ENCODE measurements at regions not wholly inside any gene's neighbourhood (a gene's known extent, or its start where the extent isn't known, plus 50 kb on each side); places are given as distances from the start of the nearest gene placed in this dataset.

DNA sequence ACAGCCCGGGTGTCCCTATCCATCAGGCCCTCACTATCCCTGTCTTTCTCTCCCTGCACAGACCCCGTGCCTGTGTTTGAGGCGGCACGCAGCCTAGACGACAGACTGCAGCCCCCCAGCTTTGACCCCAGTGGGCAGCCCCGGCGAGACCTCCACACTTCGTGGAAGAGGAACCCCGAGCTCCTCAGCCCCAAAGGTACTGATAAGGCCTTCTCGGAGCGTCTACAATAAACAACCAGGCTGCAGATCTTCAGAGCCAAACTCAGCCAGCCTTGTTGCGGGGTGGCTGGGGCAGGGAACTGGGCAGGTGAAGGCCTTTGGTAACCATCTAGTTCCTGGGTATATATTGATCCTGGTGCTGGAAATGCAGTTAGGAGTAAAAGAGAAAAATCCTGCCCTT is 77.5 kb downstream of the PHETA1 start:
- H3K9me3 Mint-ChIP-seq: no peaks in the 10 kb centered on the region
- no peak overlapping the region for H3K4me3 Mint-ChIP-seq
- H3K27ac Mint-ChIP-seq: no peak overlapping the region
- TF ChIP-seq, protein P1, sequence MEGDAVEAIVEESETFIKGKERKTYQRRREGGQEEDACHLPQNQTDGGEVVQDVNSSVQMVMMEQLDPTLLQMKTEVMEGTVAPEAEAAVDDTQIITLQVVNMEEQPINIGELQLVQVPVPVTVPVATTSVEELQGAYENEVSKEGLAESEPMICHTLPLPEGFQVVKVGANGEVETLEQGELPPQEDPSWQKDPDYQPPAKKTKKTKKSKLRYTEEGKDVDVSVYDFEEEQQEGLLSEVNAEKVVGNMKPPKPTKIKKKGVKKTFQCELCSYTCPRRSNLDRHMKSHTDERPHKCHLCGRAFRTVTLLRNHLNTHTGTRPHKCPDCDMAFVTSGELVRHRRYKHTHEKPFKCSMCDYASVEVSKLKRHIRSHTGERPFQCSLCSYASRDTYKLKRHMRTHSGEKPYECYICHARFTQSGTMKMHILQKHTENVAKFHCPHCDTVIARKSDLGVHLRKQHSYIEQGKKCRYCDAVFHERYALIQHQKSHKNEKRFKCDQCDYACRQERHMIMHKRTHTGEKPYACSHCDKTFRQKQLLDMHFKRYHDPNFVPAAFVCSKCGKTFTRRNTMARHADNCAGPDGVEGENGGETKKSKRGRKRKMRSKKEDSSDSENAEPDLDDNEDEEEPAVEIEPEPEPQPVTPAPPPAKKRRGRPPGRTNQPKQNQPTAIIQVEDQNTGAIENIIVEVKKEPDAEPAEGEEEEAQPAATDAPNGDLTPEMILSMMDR (IDR thresholded peaks at IDR 0.05): no peak
- no peaks in the 10 kb centered on the region for H3K36me3 Mint-ChIP-seq (ENCODE audit: low read depth)
- H3K4me1 Mint-ChIP-seq (ENCODE audit: low read depth): no peaks in the 10 kb centered on the region
- DNase-seq: no peak
- H3K27me3 Mint-ChIP-seq (ENCODE audit: insufficient read depth): peaks cover 22% of the 10 kb centered on the region

GRCh38 chr12:111288771-111289170 is 80.1 kb downstream of the PHETA1 start:
- Mint-ChIP-seq H3K27ac (no peak overlapping the region), H3K9me3 (no peaks in the 10 kb centered on the region), H3K36me3 (ENCODE audit: low read depth) (no peaks in the 10 kb centered on the region), H3K27me3 (ENCODE audit: insufficient read depth) (peaks cover 29% of the 10 kb centered on the region), H3K4me1 (ENCODE audit: low read depth) (no peaks in the 10 kb centered on the region), H3K4me3 (no peak overlapping the region)
- TF ChIP-seq, protein P1 (IDR thresholded peaks at IDR 0.05): no peak
- DNase-seq: no peak

DNA sequence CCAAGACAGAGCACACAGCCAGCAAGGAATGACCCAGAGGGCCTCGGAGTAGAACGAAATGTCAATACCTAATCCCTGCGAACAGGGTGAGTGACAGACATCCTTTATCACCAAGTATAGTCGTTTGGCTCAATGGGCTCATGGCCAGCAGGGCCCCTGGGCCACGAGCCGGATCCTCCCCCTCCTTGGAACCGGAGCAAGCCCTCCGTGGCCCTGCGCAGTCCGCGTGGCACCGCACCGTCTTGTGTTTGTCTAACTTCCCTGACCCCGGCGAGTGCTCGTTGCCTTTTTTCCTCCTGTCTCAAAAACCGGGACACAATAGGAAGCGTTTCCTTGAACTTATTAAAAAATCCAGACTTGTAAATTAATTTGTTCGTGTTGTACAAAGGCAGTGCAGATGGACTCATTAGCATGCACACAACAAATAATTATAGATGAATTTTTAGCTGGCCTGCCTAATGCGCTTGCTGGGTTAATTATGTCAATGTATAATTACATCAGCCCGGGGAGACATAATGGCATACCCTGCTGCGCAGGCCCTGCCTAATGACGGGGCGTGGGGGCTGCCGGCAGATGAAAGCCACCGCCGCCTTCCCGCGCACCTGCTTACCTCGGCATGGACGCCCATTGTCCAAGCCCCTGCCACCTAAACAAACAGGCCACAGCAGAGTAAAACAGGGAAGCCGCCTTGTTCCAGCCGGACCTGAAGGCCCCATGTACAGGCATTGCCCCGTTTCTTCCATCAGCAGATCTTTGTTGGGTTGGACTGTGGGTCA is 81.6 kb downstream of the PHETA1 start:
- H3K9me3 Mint-ChIP-seq: no peaks in the 10 kb centered on the region
- no peak overlapping the region for H3K4me3 Mint-ChIP-seq
- H3K27me3 Mint-ChIP-seq (ENCODE audit: insufficient read depth): peaks cover 29% of the 10 kb centered on the region
- H3K4me1 Mint-ChIP-seq (ENCODE audit: low read depth): no peaks in the 10 kb centered on the region
- no peaks in the 10 kb centered on the region for H3K36me3 Mint-ChIP-seq (ENCODE audit: low read depth)
- TF ChIP-seq, protein P1 (IDR thresholded peaks at IDR 0.05): no peak
- H3K27ac Mint-ChIP-seq: no peak overlapping the region
- DNase-seq: no peak

DNA sequence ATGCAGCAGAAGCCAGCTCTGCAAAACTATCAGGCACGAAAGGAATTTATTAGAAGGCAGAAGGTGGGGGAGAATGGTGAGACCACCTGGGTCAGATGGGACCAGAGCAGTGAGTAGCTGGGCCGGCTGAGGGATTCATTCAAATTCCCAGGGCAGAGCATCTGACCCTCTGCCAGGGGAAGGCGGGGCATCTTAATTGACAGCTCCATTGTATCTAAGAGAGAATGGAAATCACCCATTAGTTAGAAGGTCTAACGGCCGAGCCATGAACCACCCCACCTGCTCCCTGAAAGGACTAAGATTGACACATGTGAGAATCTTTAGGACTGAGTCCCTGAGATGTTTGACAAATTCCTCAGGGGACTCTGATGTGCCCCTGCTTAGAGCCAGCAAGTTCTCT is 83.7 kb downstream of the PHETA1 start:
- Mint-ChIP-seq H3K36me3 (ENCODE audit: low read depth) (peaks cover 10% of the 10 kb centered on the region), H3K27ac (no peak overlapping the region), H3K27me3 (ENCODE audit: insufficient read depth) (peaks cover 41% of the 10 kb centered on the region), H3K4me3 (no peak overlapping the region), H3K9me3 (peaks cover 13% of the 10 kb centered on the region), H3K4me1 (ENCODE audit: low read depth) (no peaks in the 10 kb centered on the region)
- TF ChIP-seq, protein P1 (IDR thresholded peaks at IDR 0.05): no peak
- no peak for DNase-seq

DNA sequence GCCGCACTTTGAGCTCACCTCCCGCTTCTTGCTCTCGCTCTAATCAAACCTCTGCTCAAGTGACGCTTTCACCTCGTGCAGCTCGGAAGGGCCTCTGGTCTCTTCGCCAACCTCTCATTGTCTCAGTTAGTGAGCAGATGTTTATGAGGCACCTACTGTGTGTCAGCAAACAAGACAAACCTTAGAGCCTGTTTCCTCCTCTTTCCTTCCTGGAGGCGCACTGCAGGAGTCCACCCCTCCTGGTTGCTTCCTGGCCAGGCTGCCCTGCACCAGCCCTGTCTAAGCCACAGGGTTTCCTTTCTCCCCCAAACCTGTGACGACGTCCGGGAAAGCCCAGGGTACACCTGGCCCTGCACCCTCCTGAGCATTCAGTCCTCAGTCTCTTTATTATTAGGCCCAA is 84.2 kb downstream of the PHETA1 start:
- H3K36me3 Mint-ChIP-seq (ENCODE audit: low read depth): peaks cover 10% of the 10 kb centered on the region
- no peaks in the 10 kb centered on the region for H3K4me1 Mint-ChIP-seq (ENCODE audit: low read depth)
- DNase-seq: no peak
- TF ChIP-seq, protein P1 (IDR thresholded peaks at IDR 0.05): no peak
- no peak overlapping the region for H3K27ac Mint-ChIP-seq
- no peak overlapping the region for H3K4me3 Mint-ChIP-seq
- H3K27me3 Mint-ChIP-seq (ENCODE audit: insufficient read depth): peaks cover 39% of the 10 kb centered on the region
- peaks cover 13% of the 10 kb centered on the region for H3K9me3 Mint-ChIP-seq
